ENCODE measurements at regions not wholly inside any gene's neighbourhood (a gene's known extent, or its start where the extent isn't known, plus 50 kb on each side); places are given as distances from the start of the nearest gene placed in this dataset.

DNA sequence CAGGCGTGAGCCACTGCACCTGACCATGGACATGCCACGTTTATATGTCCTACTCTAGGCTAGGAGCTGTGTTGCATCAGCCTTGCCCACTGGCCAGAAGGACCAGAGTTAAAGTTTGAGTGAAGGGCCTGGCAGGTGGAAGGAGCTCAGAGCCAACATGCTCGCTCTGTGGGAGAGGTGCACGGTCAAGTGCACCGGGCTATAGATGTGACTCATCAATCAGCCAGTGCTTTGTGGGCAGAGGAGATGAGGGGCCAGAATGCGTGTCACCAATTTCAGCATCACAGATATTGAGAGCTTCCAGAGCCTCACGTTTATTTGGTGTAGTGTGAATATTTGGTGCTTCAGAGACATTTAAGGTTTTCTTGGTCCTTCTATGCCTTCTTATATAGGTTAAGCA lies 137.3 kb upstream of the KBTBD8 start:
- no peak for TF ChIP-seq POLR2A (IDR thresholded peaks at IDR 0.05)
- TF ChIP-seq, protein P1, sequence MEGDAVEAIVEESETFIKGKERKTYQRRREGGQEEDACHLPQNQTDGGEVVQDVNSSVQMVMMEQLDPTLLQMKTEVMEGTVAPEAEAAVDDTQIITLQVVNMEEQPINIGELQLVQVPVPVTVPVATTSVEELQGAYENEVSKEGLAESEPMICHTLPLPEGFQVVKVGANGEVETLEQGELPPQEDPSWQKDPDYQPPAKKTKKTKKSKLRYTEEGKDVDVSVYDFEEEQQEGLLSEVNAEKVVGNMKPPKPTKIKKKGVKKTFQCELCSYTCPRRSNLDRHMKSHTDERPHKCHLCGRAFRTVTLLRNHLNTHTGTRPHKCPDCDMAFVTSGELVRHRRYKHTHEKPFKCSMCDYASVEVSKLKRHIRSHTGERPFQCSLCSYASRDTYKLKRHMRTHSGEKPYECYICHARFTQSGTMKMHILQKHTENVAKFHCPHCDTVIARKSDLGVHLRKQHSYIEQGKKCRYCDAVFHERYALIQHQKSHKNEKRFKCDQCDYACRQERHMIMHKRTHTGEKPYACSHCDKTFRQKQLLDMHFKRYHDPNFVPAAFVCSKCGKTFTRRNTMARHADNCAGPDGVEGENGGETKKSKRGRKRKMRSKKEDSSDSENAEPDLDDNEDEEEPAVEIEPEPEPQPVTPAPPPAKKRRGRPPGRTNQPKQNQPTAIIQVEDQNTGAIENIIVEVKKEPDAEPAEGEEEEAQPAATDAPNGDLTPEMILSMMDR (IDR thresholded peaks at IDR 0.05): no peak

All from heart left ventricle (tissue), 13 donors.